T-cell (primary cell): ENCODE measurements at regions not wholly inside any gene's neighbourhood (a gene's known extent, or its start where the extent isn't known, plus 50 kb on each side); places are given as distances from the start of the nearest gene placed in this dataset.

Experiments used
- ATAC-seq, 4 experiments: fragments of 200-7000 bp in 3 of 4; fragments of 150-1000 bp in 1 of 4; cut with Tn5 transposase; replicated peaks in 1 of 4; 1 replicate in 3 of 4; 2 replicates in 1 of 4; pipeline ENCODE4 v1.10.0; 2021; ENCODE audit warnings: moderate library complexity in 3 of 4, mild to moderate bottlenecking in 2 of 4, moderate number of reproducible peaks in 1 of 4
- CTCF ChIA-PET, 2 donors: fragments of 300-600 bp; sonication (Branson Sonifier 250); formaldehyde crosslinking; loops; one replicate each; lab custom pipeline; 2022; ENCODE audit warnings: antibody characterized with exemption in 2 of 2; lab: Charles Lee
- POLR2A ChIA-PET, 2 donors: fragments of 300-600 bp; sonication (Branson Sonifier 250); formaldehyde crosslinking; loops; one replicate each; lab custom pipeline; 2022; ENCODE audit warnings: antibody characterized with exemption in 2 of 2; lab: Charles Lee
- DNase-seq, 35 experiments: peaks; one replicate each; pipeline versions ENCODE4 v3.0.0 to v3.0.0-alpha.2; 2013 to 2023
- H3K27ac ChIP-seq: one replicate; pipeline ENCODE4 v1.5.1; 2013; ENCODE audit warnings: low read length
- H3K27me3 ChIP-seq, 2 experiments: replicated peaks in 1 of 2; 1 replicate in 1 of 2; 2 replicates in 1 of 2; pipeline versions ENCODE4 v1.6.1 to v1.7.0; 2013; ENCODE audit warnings: low read length in 1 of 2, mixed read lengths in 1 of 2; ENCODE audit not compliant: control insufficient read depth in 2 of 2, insufficient read depth in 2 of 2; ENCODE audit errors: extremely low read depth in 1 of 2
- H3K36me3 ChIP-seq, 2 donors: 1 replicate in 1 of 2; 2 replicates in 1 of 2; pipeline versions ENCODE4 v1.6.1 to v1.7.0; 2013; ENCODE audit warnings: low read length in 1 of 2; ENCODE audit not compliant: control insufficient read depth in 2 of 2, insufficient read depth in 1 of 2; ENCODE audit errors: extremely low read depth in 1 of 2
- H3K4me1 ChIP-seq, 2 experiments: 1 replicate in 1 of 2; 2 replicates in 1 of 2; pipeline versions ENCODE4 v1.6.1 to v1.7.0; 2013; ENCODE audit warnings: low read length in 2 of 2, mixed read lengths in 1 of 2; ENCODE audit not compliant: insufficient read depth in 2 of 2, control insufficient read depth in 1 of 2; ENCODE audit errors: extremely low read depth in 1 of 2
- H3K4me3 ChIP-seq, 2 donors: 1 replicate in 1 of 2; 2 replicates in 1 of 2; pipeline versions ENCODE4 v1.5.1 to v1.7.0; 2013; ENCODE audit warnings: mild to moderate bottlenecking in 2 of 2, low read length in 1 of 2, moderate library complexity in 1 of 2; ENCODE audit not compliant: control insufficient read depth in 1 of 2; ENCODE audit errors: extremely low read depth in 1 of 2
- H3K9me3 ChIP-seq: 2 replicates; pipeline ENCODE4 v1.7.0; 2013
- H3K27ac Mint-ChIP-seq, 2 donors: one replicate each; pipeline ENCODE4 v1.8.0; 2020 to 2021; ENCODE audit warnings: mild to moderate bottlenecking in 2 of 2, mixed read lengths in 2 of 2
- H3K27me3 Mint-ChIP-seq, 2 donors: one replicate each; pipeline ENCODE4 v1.8.0; 2021 to 2022; ENCODE audit warnings: mixed read lengths in 2 of 2
- H3K36me3 Mint-ChIP-seq: one replicate; pipeline ENCODE4 v1.8.0; 2021; ENCODE audit warnings: mixed read lengths
- H3K4me1 Mint-ChIP-seq, 3 donors: one replicate each; pipeline ENCODE4 v1.8.0; 2020 to 2022; ENCODE audit warnings: mixed read lengths in 3 of 3, mild to moderate bottlenecking in 1 of 3
- H3K4me3 Mint-ChIP-seq, 3 donors: one replicate each; pipeline ENCODE4 v1.8.0; 2020 to 2022; ENCODE audit warnings: mild to moderate bottlenecking in 3 of 3, mixed read lengths in 3 of 3, moderate library complexity in 3 of 3
- H3K9me3 Mint-ChIP-seq, 3 donors: one replicate each; pipeline ENCODE4 v1.8.0; 2020 to 2022; ENCODE audit warnings: mixed read lengths in 3 of 3
- WGBS: methylation state at CpG from one replicate; pipeline ENCODE4 v1.1.5; 2013; ENCODE audit warnings: missing lambda C conversion rate; ENCODE audit not compliant: insufficient coverage; 5-methylcytosine and 5-hydroxymethylcytosine counted together

GRCh38 chr1:57820356-57821095, 396.7 kb upstream of the DAB1 start:
- no peaks in the 10 kb centered on the region for H3K27me3 Mint-ChIP-seq
- WGBS, result 71% methylated on average over 5 of the region's 6 CpGs
- ChIA-PET POLR2A (interaction anchor here in 1 of 2 donors (0.7 kb wide), 1 partner anchor 964 kb away, joined by 3 read pairs; the partner anchor contains the start of gene JUN), CTCF (no interaction called here)
- no peak overlapping the region for H3K4me3 Mint-ChIP-seq
- H3K27ac Mint-ChIP-seq, result no peak overlapping the region
- Histone ChIP-seq H3K27me3 (peaks cover 0 to 2% of the 10 kb centered on the region in 2 experiments), H3K9me3 (no peaks in the 10 kb centered on the region), H3K36me3 (no peaks in the 10 kb centered on the region), H3K4me1 (no peaks in the 10 kb centered on the region), H3K4me3 (no peak overlapping the region), H3K27ac (no peak overlapping the region)
- H3K9me3 Mint-ChIP-seq, result no peaks in the 10 kb centered on the region
- ATAC-seq (no peak), DNase-seq (no peak)
- H3K36me3 Mint-ChIP-seq, result no peaks in the 10 kb centered on the region
- no peaks in the 10 kb centered on the region for H3K4me1 Mint-ChIP-seq

GRCh38 chr1:57819893-57820292, 396.0 kb upstream of the DAB1 start:
- no peak overlapping the region for H3K27ac Mint-ChIP-seq
- H3K36me3 Mint-ChIP-seq, result no peaks in the 10 kb centered on the region
- CTCF ChIA-PET, result no interaction called here
- no peak overlapping the region for H3K4me3 ChIP-seq
- no peak for ATAC-seq
- H3K27me3 Mint-ChIP-seq, result no peaks in the 10 kb centered on the region
- H3K27me3 ChIP-seq, result peaks cover 0 to 2% of the 10 kb centered on the region in 2 experiments
- no peaks in the 10 kb centered on the region for H3K4me1 Mint-ChIP-seq
- H3K9me3 ChIP-seq, result no peaks in the 10 kb centered on the region
- no peak overlapping the region for H3K27ac ChIP-seq
- no peaks in the 10 kb centered on the region for H3K9me3 Mint-ChIP-seq
- H3K36me3 ChIP-seq, result no peaks in the 10 kb centered on the region
- 36% methylated on average over 4 of the region's 4 CpGs for WGBS
- no peak overlapping the region for H3K4me3 Mint-ChIP-seq
- no peak for DNase-seq
- H3K4me1 ChIP-seq, result no peaks in the 10 kb centered on the region
- POLR2A ChIA-PET, result no interaction called here

GRCh38 chr1:57803586-57803985, 379.7 kb upstream of the DAB1 start:
- POLR2A ChIA-PET, result no interaction called here
- CTCF ChIA-PET, result no interaction called here
- no peaks in the 10 kb centered on the region for H3K4me1 ChIP-seq
- DNase-seq, result no peak
- no peaks in the 10 kb centered on the region for H3K27me3 ChIP-seq
- Mint-ChIP-seq H3K4me1 (no peaks in the 10 kb centered on the region), H3K27ac (no peak overlapping the region), H3K4me3 (no peak overlapping the region), H3K36me3 (no peaks in the 10 kb centered on the region), H3K27me3 (no peaks in the 10 kb centered on the region), H3K9me3 (peaks cover 4 to 12% (median 5%) of the 10 kb centered on the region in 3 donors)
- no peaks in the 10 kb centered on the region for H3K36me3 ChIP-seq
- H3K4me3 ChIP-seq, result no peak overlapping the region
- 100% methylated on average over 2 of the region's 3 CpGs for whole genome bisulfite sequencing
- no peak for ATAC-seq
- no peak overlapping the region for H3K27ac ChIP-seq
- no peaks in the 10 kb centered on the region for H3K9me3 ChIP-seq

GRCh38 chr1:57800376-57800775, 376.5 kb upstream of the DAB1 start:
- H3K9me3 ChIP-seq, result no peaks in the 10 kb centered on the region
- Mint-ChIP-seq H3K4me1 (no peaks in the 10 kb centered on the region), H3K9me3 (peaks cover 0 to 5% (median 4%) of the 10 kb centered on the region in 3 donors), H3K27ac (no peak overlapping the region), H3K27me3 (peaks cover 0 to 6% of the 10 kb centered on the region in 2 donors), H3K36me3 (no peaks in the 10 kb centered on the region), H3K4me3 (no peak overlapping the region)
- H3K36me3 ChIP-seq, result no peaks in the 10 kb centered on the region
- no peaks in the 10 kb centered on the region for H3K27me3 ChIP-seq
- no peak overlapping the region for H3K27ac ChIP-seq
- H3K4me3 ChIP-seq, result no peak overlapping the region
- CTCF ChIA-PET, result no interaction called here
- 90% methylated on average over 2 of the region's 3 CpGs for WGBS
- POLR2A ChIA-PET, result no interaction called here
- DNase-seq (no peak), ATAC-seq (no peak)
- no peaks in the 10 kb centered on the region for H3K4me1 ChIP-seq

- peaks cover 0 to 6% of the 10 kb centered on the region in 2 donors for H3K27me3 Mint-ChIP-seq
- ChIA-PET CTCF (no interaction called here), POLR2A (no interaction called here)
- H3K4me1 Mint-ChIP-seq, result no peaks in the 10 kb centered on the region
- Histone ChIP-seq H3K27ac (no peak overlapping the region), H3K9me3 (no peaks in the 10 kb centered on the region), H3K4me3 (no peak overlapping the region), H3K27me3 (no peaks in the 10 kb centered on the region), H3K36me3 (no peaks in the 10 kb centered on the region), H3K4me1 (no peaks in the 10 kb centered on the region)
- H3K9me3 Mint-ChIP-seq, result peaks cover 0 to 5% (median 4%) of the 10 kb centered on the region in 3 donors
- ATAC-seq (no peak), DNase-seq (no peak)
- 50% methylated on average over 1 of the region's 4 CpGs for WGBS
- no peaks in the 10 kb centered on the region for H3K36me3 Mint-ChIP-seq
- no peak overlapping the region for H3K4me3 Mint-ChIP-seq
- no peak overlapping the region for H3K27ac Mint-ChIP-seq
Measured at GRCh38 chr1:57799490-57800115, 375.7 kb upstream of the DAB1 start.

- no CpG with 5 or more reads among the region's 1 CpG for WGBS
- H3K27me3 Mint-ChIP-seq, result peaks cover 0 to 6% of the 10 kb centered on the region in 2 donors
Measured at GRCh38 chr1:57798543-57798942, 374.7 kb upstream of the DAB1 start.

More at GRCh38 chr1:57798543-57798942, 374.7 kb upstream of the DAB1 start:
- Histone ChIP-seq H3K4me1 (no peaks in the 10 kb centered on the region), H3K9me3 (no peaks in the 10 kb centered on the region), H3K4me3 (no peak overlapping the region), H3K36me3 (no peaks in the 10 kb centered on the region), H3K27ac (no peak overlapping the region), H3K27me3 (no peaks in the 10 kb centered on the region)
- Mint-ChIP-seq H3K9me3 (peaks cover 0 to 5% (median 4%) of the 10 kb centered on the region in 3 donors), H3K4me3 (no peak overlapping the region), H3K27ac (no peak overlapping the region), H3K4me1 (no peaks in the 10 kb centered on the region), H3K36me3 (no peaks in the 10 kb centered on the region)
- POLR2A ChIA-PET, result no interaction called here
- ATAC-seq (no peak), DNase-seq (no peak)
- CTCF ChIA-PET, result no interaction called here
